HepG2 (cell line): ENCODE measurements at regions not wholly inside any gene's neighbourhood (a gene's known extent, or its start where the extent isn't known, plus 50 kb on each side); places are given as distances from the start of the nearest gene placed in this dataset.

Source experiments
- CEBPB ChIP-seq: IDR thresholded peaks from 2 replicates; pipeline ENCODE4 v1.6.1; 2011; ENCODE audit warnings: low read depth, low read length, improper control_type of control experiment, borderline replicate concordance
- CENPT ChIP-seq: sonication (generic); formaldehyde crosslinking; IDR thresholded peaks from 2 replicates; pipeline ENCODE4 v1.8.0; 2022; ENCODE audit warnings: low read depth, mild to moderate bottlenecking, moderate library complexity, missing genetic modification reagents
- KDM6A ChIP-seq: IDR thresholded peaks from 2 replicates; pipeline ENCODE4 v1.6.1; 2016; ENCODE audit warnings: low read depth
- MED1 ChIP-seq: sonication (generic); formaldehyde crosslinking; IDR thresholded peaks from 2 replicates; pipeline ENCODE4 v1.4.0; 2020; ENCODE audit warnings: missing genetic modification reagents
- NFYC ChIP-seq: IDR thresholded peaks from 2 replicates; pipeline ENCODE4 v1.6.1; 2016; ENCODE audit warnings: missing genetic modification reagents, missing compliant biosample characterization
- PHF20 ChIP-seq: sonication (generic); formaldehyde crosslinking; IDR thresholded peaks from 2 replicates; pipeline ENCODE4 v1.5.0; 2020; ENCODE audit warnings: mild to moderate bottlenecking, missing genetic modification reagents
- RFX1 ChIP-seq: fragments of 450-650 bp; IDR thresholded peaks from 2 replicates; pipeline ENCODE4 v1.6.1; 2017
- RORA ChIP-seq: sonication (generic); formaldehyde crosslinking; IDR thresholded peaks from 2 replicates; pipeline ENCODE4 v1.5.0; 2020; ENCODE audit warnings: mild to moderate bottlenecking, missing genetic modification reagents, moderate library complexity
- U2AF2 ChIP-seq: fragments of 200-400 bp; formaldehyde crosslinking; IDR thresholded peaks from 2 replicates; pipeline ENCODE4 v1.6.1; 2017; ENCODE audit warnings: low read depth, mild to moderate bottlenecking, low read length
- ZBTB7B ChIP-seq: sonication (generic); formaldehyde crosslinking; IDR thresholded peaks from 2 replicates; pipeline ENCODE4 v1.4.0; 2020; ENCODE audit warnings: missing genetic modification reagents
- ZNF441 ChIP-seq: sonication (generic); formaldehyde crosslinking; IDR thresholded peaks from 2 replicates; pipeline ENCODE4 v1.7.0; 2021; ENCODE audit warnings: missing genetic modification reagents, borderline replicate concordance
- ZNF546 ChIP-seq: sonication (generic); formaldehyde crosslinking; conservative IDR thresholded peaks from 2 replicates; pipeline ENCODE4 v1.8.1; 2023; ENCODE audit warnings: mild to moderate bottlenecking, missing genetic modification reagents
- ZNF792 ChIP-seq: IDR thresholded peaks from 2 replicates; pipeline ENCODE4 v1.6.1; 2016
- TF ChIP-seq, protein P1 (sequence below): sonication (generic); formaldehyde crosslinking; IDR thresholded peaks from 2 replicates; pipeline ENCODE4 v1.9.0; 2021; ENCODE audit warnings: missing genetic modification reagents, mild to moderate bottlenecking, borderline replicate concordance
- TF ChIP-seq, protein P2 (sequence below): sonication (generic); formaldehyde crosslinking; IDR thresholded peaks from 2 replicates; pipeline ENCODE4 v1.8.1; 2023; ENCODE audit warnings: mild to moderate bottlenecking, inconsistent platforms, moderate library complexity, missing genetic modification reagents, borderline replicate concordance
- TF ChIP-seq, protein P3 (sequence below): sonication (generic); formaldehyde crosslinking; IDR thresholded peaks from 2 replicates; pipeline ENCODE4 v1.4.0; 2020; ENCODE audit warnings: missing genetic modification reagents
- TF ChIP-seq, protein P4 (sequence below): sonication (generic); formaldehyde crosslinking; IDR thresholded peaks from 2 replicates; pipeline ENCODE4 v1.9.0; 2021; ENCODE audit warnings: missing genetic modification reagents, borderline replicate concordance
- TF ChIP-seq, protein P5 (sequence below): sonication (generic); formaldehyde crosslinking; IDR thresholded peaks from 2 replicates; pipeline ENCODE4 v1.4.0; 2020; ENCODE audit warnings: mild to moderate bottlenecking, missing genetic modification reagents
- TF ChIP-seq, protein P6 (sequence below): sonication (generic); formaldehyde crosslinking; IDR thresholded peaks from 2 replicates; pipeline ENCODE4 v1.8.0; 2022; ENCODE audit warnings: missing genetic modification reagents, low read depth, mild to moderate bottlenecking, borderline replicate concordance

DNA sequence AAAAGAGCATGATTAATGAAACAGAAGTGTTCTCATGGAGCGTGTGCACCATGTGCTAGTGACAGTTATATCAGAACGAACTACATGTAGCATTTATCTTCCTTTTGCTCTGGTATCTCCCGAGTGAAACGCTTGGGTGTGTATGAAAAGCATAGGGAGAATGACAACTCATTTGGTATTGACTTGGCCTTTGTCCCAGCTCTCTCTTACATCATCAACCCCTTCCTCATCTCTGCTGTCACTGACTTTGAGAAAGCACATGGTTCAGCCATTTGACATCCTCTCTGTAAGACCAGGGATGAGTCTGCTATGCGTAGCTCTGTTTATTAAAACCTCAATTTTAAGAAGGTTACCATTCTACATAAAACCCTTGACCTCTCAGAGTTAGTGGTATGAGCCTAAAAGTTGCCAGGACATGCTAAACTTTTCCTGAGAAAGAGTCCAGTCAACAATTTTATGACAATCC, 201.0 kb downstream of the NRIP1 start (continued):
- TF ChIP-seq, protein P1, sequence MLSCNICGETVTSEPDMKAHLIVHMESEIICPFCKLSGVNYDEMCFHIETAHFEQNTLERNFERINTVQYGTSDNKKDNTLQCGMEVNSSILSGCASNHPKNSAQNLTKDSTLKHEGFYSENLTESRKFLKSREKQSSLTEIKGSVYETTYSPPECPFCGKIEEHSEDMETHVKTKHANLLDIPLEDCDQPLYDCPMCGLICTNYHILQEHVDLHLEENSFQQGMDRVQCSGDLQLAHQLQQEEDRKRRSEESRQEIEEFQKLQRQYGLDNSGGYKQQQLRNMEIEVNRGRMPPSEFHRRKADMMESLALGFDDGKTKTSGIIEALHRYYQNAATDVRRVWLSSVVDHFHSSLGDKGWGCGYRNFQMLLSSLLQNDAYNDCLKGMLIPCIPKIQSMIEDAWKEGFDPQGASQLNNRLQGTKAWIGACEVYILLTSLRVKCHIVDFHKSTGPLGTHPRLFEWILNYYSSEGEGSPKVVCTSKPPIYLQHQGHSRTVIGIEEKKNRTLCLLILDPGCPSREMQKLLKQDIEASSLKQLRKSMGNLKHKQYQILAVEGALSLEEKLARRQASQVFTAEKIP (CRISPR knock-in tag): no peak
- TF ChIP-seq, protein P2, sequence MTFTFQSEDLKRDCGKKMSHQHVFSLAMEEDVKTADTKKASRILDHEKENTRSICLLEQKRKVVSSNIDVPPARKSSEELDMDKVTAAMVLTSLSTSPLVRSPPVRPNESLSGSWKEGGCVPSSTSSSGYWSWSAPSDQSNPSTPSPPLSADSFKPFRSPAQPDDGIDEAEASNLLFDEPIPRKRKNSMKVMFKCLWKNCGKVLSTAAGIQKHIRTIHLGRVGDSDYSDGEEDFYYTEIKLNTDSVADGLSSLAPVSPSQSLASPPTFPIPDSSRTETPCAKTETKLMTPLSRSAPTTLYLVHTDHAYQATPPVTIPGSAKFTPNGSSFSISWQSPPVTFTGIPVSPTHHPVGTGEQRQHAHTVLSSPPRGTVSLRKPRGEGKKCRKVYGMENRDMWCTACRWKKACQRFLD (CRISPR knock-in tag): no peak; the same call in 1 of the 2 replicates
- TF ChIP-seq ZNF441 (CRISPR knock-in tag): peak; percentile 68; the same call in 1 of the 2 replicates
- TF ChIP-seq, protein P3, sequence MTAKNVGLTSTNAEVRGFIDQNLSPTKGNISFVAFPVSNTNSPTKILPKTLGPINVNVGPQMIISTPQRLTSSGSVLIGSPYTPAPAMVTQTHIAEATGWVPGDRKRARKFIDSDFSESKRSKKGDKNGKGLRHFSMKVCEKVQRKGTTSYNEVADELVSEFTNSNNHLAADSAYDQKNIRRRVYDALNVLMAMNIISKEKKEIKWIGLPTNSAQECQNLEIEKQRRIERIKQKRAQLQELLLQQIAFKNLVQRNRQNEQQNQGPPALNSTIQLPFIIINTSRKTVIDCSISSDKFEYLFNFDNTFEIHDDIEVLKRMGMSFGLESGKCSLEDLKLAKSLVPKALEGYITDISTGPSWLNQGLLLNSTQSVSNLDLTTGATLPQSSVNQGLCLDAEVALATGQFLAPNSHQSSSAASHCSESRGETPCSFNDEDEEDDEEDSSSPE (CRISPR knock-in tag): peak; percentile 72; the same call in 1 of the 2 replicates
- TF ChIP-seq KDM6A (CRISPR knock-in tag): peak; percentile 28; the same call in 1 of the 2 replicates
- no peak for TF ChIP-seq RFX1
- no peak for TF ChIP-seq U2AF2
- TF ChIP-seq CENPT (CRISPR knock-in tag): no peak
- no peak for TF ChIP-seq RORA (CRISPR knock-in tag)
- 0 out of 2 replicates have a peak, but pooled peaks have one; percentile 32 for TF ChIP-seq ZBTB7B (CRISPR knock-in tag)
- TF ChIP-seq CEBPB: peak; percentile 85
- peak; percentile 8; the same call in 1 of the 2 replicates for TF ChIP-seq NFYC (CRISPR knock-in tag)
- TF ChIP-seq, protein P4, sequence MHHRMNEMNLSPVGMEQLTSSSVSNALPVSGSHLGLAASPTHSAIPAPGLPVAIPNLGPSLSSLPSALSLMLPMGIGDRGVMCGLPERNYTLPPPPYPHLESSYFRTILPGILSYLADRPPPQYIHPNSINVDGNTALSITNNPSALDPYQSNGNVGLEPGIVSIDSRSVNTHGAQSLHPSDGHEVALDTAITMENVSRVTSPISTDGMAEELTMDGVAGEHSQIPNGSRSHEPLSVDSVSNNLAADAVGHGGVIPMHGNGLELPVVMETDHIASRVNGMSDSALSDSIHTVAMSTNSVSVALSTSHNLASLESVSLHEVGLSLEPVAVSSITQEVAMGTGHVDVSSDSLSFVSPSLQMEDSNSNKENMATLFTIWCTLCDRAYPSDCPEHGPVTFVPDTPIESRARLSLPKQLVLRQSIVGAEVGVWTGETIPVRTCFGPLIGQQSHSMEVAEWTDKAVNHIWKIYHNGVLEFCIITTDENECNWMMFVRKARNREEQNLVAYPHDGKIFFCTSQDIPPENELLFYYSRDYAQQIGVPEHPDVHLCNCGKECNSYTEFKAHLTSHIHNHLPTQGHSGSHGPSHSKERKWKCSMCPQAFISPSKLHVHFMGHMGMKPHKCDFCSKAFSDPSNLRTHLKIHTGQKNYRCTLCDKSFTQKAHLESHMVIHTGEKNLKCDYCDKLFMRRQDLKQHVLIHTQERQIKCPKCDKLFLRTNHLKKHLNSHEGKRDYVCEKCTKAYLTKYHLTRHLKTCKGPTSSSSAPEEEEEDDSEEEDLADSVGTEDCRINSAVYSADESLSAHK (CRISPR knock-in tag): no peak
- TF ChIP-seq, protein P5, sequence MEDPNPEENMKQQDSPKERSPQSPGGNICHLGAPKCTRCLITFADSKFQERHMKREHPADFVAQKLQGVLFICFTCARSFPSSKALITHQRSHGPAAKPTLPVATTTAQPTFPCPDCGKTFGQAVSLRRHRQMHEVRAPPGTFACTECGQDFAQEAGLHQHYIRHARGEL: no peak
- TF ChIP-seq, protein P6, sequence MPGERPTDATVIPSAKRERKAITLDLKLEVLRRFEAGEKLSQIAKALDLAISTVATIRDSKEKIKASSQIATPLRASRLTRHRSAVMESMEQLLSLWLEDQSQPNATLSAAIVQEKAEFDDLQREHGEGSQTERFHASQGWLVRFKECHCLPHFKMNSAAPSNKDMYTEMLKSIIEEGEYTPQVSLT (CRISPR knock-in tag): no peak
- no peak for TF ChIP-seq PHF20
- peak; percentile 70 for TF ChIP-seq MED1 (CRISPR knock-in tag)
- TF ChIP-seq ZNF546 (CRISPR knock-in tag): 0 out of 2 replicates have a peak, but pooled peaks have one; percentile 52
- 0 out of 2 replicates have a peak, but pooled peaks have one; percentile 38 for TF ChIP-seq ZNF792 (CRISPR knock-in tag)
